ENCODE measurements at regions not wholly inside any gene's neighbourhood (a gene's known extent, or its start where the extent isn't known, plus 50 kb on each side); places are given as distances from the start of the nearest gene placed in this dataset.
"Not testable (repeated sequence)": the region's sequence is repeated elsewhere in the genome, so short reads cannot be mapped to it uniquely, and the experiment has no call there.

DNA sequence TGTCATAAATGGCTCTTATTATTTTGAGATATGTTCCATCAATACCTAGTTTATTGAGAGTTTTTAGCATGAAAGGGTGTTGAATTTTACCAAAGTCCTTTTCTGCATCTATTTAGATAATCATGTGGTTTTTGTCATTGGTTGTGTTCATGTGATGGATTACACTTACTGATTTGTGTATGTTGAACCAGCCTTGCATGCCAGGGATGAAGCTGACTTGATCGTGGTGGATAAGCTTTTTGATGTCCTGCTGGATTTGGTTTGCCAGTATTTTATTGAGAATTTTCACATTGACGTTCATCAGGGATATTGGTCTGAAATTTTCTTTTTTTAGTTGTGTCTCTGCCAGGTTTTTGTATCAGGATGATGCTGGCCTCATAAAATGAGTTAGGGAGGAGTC lies 58.5 kb upstream of the CDK6 start:
- peaks cover 11 to 21% of the 10 kb centered on the region in 2 donors for H3K36me3 Mint-ChIP-seq
- intact Hi-C loops (cut with micrococcal nuclease); H3K4me1 Mint-ChIP-seq: not testable (repeated sequence)

DNA sequence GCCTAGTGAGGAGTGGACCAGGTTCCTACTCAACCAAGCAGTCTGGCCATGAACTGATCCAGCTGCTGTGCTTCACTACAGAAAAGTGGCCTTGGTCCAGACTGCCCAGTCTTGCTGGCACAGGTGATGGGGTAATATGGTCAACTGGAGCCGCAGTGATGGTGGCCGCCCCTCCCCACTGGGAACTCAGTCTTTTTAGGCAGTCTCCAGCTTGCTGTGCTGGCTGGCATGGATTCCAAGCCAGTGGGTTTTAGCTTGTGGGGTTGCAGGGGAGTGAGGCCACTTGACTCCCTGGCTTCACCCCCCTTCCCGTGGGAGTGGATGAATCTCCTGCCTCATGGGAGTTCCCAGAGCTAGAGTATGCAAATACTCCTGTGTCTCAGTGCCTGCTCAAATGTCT lies 52.7 kb upstream of the CDK6 start:
- Histone ChIP-seq H3K4me1 (ENCODE audit: insufficient read depth, low read length) (no peaks in the 10 kb centered on the region), H3K9me3 (ENCODE audit: control insufficient read depth in 1 of 2, low read length in 2 of 2) (no peaks in the 10 kb centered on the region), H3K27ac (ENCODE audit: low read depth, low read length) (no peak overlapping the region), H3K27me3 (ENCODE audit: insufficient read depth, low read length) (no peaks in the 10 kb centered on the region), H3K36me3 (ENCODE audit: insufficient read depth, low read length) (no peaks in the 10 kb centered on the region), H3K4me3 (ENCODE audit: low read length in 2 of 2) (no peak overlapping the region)
- no peak overlapping the region for H3K27ac Mint-ChIP-seq
- no peak for DNase-seq
- H3K4me3 Mint-ChIP-seq: no peak overlapping the region
- peaks cover 3 to 22% (median 15%) of the 10 kb centered on the region in 8 donors for H3K9me3 Mint-ChIP-seq
- intact Hi-C loops (cut with micrococcal nuclease): no loop called here
- no peaks in the 10 kb centered on the region for H3K36me3 Mint-ChIP-seq
- peaks cover 0 to 1% of the 10 kb centered on the region in 2 donors for H3K27me3 Mint-ChIP-seq
- CTCF ChIA-PET (ENCODE audit: partially characterized antibody): no interaction called here
- POLR2A ChIA-PET (ENCODE audit: partially characterized antibody): no interaction called here
- no peaks in the 10 kb centered on the region for H3K4me1 Mint-ChIP-seq

More for the DNA sequence above, 58.5 kb upstream of the CDK6 start:
- H3K9me3 Mint-ChIP-seq: peaks cover 0 to 43% (median 32%) of the 10 kb centered on the region in 8 donors
- CTCF ChIA-PET (ENCODE audit: partially characterized antibody); H3K9me3 ChIP-seq (ENCODE audit: control insufficient read depth in 1 of 2, low read length in 2 of 2); H3K27ac Mint-ChIP-seq; H3K36me3 ChIP-seq (ENCODE audit: insufficient read depth, low read length); H3K27me3 Mint-ChIP-seq; DNase-seq; H3K27ac ChIP-seq (ENCODE audit: low read depth, low read length); H3K4me3 ChIP-seq (ENCODE audit: low read length in 2 of 2); H3K27me3 ChIP-seq (ENCODE audit: insufficient read depth, low read length); POLR2A ChIA-PET (ENCODE audit: partially characterized antibody); H3K4me3 Mint-ChIP-seq; H3K4me1 ChIP-seq (ENCODE audit: insufficient read depth, low read length): not testable (repeated sequence)
